AG04449 (cell line): ENCODE measurements at regions not wholly inside any gene's neighbourhood (a gene's known extent, or its start where the extent isn't known, plus 50 kb on each side); places are given as distances from the start of the nearest gene placed in this dataset.

Source experiments
- CTCF ChIA-PET: fragments of 350-600 bp; formaldehyde crosslinking; extraction: SDS; loops from one replicate; lab custom pipeline; 2021; ENCODE audit warnings: antibody characterized with exemption; lab: Yijun Ruan, JAX
- POLR2A ChIA-PET: fragments of 400-600, 350-600 bp; formaldehyde crosslinking; extraction: SDS; loops from one replicate; lab custom pipeline; 2020; ENCODE audit warnings: antibody characterized with exemption, inconsistent platforms; lab: Yijun Ruan, JAX
- DNase-seq: peaks from one replicate; pipeline ENCODE4 v3.0.0-alpha.2; 2010; ENCODE audit warnings: low read depth, low spot score
- H3K4me3 ChIP-seq: 2 replicates; pipeline ENCODE4 v1.5.1; 2011; ENCODE audit warnings: low read depth, mild to moderate bottlenecking, control low read depth, low read length
- CTCF ChIP-seq: IDR thresholded peaks from one replicate; pipeline ENCODE4 v1.5.1; 2011; ENCODE audit warnings: mild to moderate bottlenecking, moderate library complexity, low read length, control low read depth, inconsistent platforms; ENCODE audit not compliant: insufficient read depth; ENCODE audit errors: missing control alignments

- no peak for DNase-seq
- no peak for TF ChIP-seq CTCF
- no peak overlapping the region for H3K4me3 ChIP-seq
- ChIA-PET POLR2A (no interaction called here), CTCF (no interaction called here)
Measured at GRCh38 chr9:17865881-17866280, 287.0 kb downstream of the SH3GL2 start.

DNA sequence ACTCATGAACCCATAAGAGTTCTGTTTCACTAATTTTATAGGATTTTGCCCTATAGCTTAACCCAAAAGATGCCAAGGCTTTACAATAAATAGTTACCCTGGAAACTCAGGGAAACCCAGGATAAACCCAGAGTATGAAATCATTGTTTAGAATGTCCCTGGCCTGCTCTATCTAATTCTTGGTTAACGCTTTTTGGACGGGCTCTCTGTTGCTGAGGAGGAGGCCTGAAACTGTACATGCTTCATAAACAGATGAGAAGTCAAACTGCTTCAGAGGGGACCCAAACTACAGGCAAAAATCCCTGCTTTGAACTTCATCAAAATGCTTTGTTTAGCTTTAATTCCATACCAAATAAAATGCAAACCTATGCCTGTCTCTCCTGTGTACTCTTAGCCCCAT, 291.9 kb downstream of the SH3GL2 start:
- H3K4me3 ChIP-seq = no peak overlapping the region
- POLR2A ChIA-PET = no interaction called here
- TF ChIP-seq CTCF = no peak
- no peak for DNase-seq
- CTCF ChIA-PET = interaction anchor here (0.6 kb wide), 1 partner anchor 339 kb away, joined by 3 read pairs; no protein-coding TSS in a partner anchor

DNA sequence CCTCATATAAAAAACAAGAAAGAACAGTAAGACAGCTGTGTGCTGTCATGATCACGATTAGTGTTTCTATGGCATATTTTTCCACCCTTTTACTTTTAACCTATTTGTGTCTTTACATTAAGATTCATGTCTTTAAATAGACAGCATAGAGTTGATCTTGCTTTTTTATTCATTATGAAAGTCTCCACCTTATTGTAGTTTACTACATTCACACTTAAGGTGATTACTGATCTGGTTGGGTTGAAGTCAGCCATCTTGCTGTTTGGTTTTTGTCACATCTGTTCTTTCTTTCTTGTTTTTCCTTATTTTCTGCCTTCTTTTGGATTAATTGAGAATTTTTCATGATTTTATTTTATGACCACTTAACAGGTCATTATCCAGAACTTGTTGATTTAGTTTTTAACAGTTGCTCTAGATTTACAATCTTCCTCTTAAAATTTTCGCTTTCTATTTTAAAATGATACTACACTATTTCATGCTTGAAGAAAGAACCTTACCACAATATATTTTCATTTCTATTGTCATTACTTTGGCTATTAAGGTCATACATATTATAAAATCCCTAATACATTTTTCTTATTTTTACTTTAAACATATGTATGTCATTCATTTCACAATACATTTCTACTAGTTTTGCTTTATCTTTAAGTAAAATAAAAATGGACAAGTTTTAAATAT, 292.5 kb downstream of the SH3GL2 start:
- ChIA-PET CTCF (no interaction called here), POLR2A (no interaction called here)
- DNase-seq = no peak
- TF ChIP-seq CTCF = no peak
- H3K4me3 ChIP-seq = no peak overlapping the region

- no peak overlapping the region for H3K4me3 ChIP-seq
- ChIA-PET CTCF (no interaction called here), POLR2A (no interaction called here)
- TF ChIP-seq CTCF = no peak
- DNase-seq = no peak
Measured at GRCh38 chr9:17875886-17876285, 297.0 kb downstream of the SH3GL2 start.

DNA sequence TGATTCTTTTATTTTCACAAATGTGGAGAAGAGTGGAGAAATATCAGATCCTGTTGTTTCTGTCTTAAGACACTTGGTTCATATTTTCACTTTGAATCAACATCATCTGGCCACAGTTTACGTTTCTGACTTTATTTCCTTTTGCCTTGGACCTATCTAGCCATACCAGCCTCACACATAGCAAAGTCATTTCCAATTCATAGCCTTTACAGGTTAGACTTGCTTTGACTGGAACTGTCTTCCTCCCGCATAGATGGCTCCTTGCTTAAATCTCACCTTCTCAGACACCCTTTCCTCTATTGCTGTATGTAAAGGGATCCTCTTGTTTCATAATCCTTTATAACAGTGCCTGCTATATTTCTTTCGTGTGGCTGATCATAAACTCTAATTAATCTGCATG, 297.8 kb downstream of the SH3GL2 start:
- CTCF ChIA-PET = no interaction called here
- POLR2A ChIA-PET = no interaction called here
- TF ChIP-seq CTCF = no peak

DNA sequence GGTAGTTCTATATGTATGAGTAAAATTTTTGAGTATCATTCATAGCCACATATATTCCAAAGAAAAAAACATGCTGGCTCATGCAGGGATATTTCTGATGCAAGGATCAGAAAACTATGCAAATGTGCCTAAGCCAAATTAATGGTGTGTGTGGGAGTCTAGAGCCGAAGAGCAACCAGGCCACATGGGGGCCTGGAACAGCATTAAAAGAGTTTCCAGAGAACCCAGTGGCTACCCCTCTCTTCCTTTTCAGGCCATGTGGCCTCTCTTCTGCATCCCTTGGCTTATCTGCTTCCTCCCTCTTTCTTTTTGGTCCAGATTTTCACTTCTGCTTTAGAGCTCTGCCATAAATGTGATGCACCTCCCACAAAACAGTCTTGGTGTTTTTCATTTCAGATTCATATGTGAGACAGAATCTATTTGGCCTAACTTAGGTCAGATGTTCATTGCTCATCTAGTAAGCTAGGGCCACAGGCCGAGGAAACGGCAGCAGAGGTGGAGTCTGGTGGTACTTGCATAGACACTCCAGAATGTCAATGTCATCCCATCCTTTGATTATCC, 300.0 kb downstream of the SH3GL2 start:
- ChIA-PET CTCF (no interaction called here), POLR2A (no interaction called here)
- no peak overlapping the region for H3K4me3 ChIP-seq
- TF ChIP-seq CTCF = no peak
- DNase-seq = no peak

More for the DNA sequence above, 297.8 kb downstream of the SH3GL2 start:
- H3K4me3 ChIP-seq = no peak overlapping the region
- DNase-seq = no peak
